Naive B cell (primary cell): ENCODE measurements at regions not wholly inside any gene's neighbourhood (a gene's known extent, or its start where the extent isn't known, plus 50 kb on each side); places are given as distances from the start of the nearest gene placed in this dataset.

ENCODE experiments used
- ATAC-seq, 2 donors: fragments of 150-1000 bp; cut with Tn5 transposase; 2 replicates each; pipeline ENCODE4 v1.10.0; 2021; ENCODE audit warnings: low read depth in 2 of 2, mild to moderate bottlenecking in 2 of 2, moderate library complexity in 2 of 2
- DNase-seq: peaks from one replicate; pipeline ENCODE4 v3.0.0; 2022
- H3K27ac Mint-ChIP-seq, 6 donors: one replicate each; pipeline ENCODE4 v1.8.0; 2020 to 2022; ENCODE audit warnings: mild to moderate bottlenecking in 6 of 6, mixed read lengths in 6 of 6, moderate library complexity in 5 of 6, inconsistent platforms in 2 of 6
- H3K27me3 Mint-ChIP-seq, 3 donors: one replicate each; pipeline ENCODE4 v1.8.0; 2021 to 2022; ENCODE audit warnings: mixed read lengths in 3 of 3, mild to moderate bottlenecking in 1 of 3
- H3K36me3 Mint-ChIP-seq, 2 donors: one replicate each; pipeline ENCODE4 v1.8.0; 2020 to 2022; ENCODE audit warnings: mixed read lengths in 2 of 2, inconsistent platforms in 1 of 2, mild to moderate bottlenecking in 1 of 2
- H3K4me1 Mint-ChIP-seq, 3 donors: one replicate each; pipeline ENCODE4 v1.8.0; 2020 to 2022; ENCODE audit warnings: mixed read lengths in 3 of 3, inconsistent platforms in 1 of 3, mild to moderate bottlenecking in 1 of 3, moderate library complexity in 1 of 3
- H3K4me3 Mint-ChIP-seq, 8 donors: one replicate each; pipeline ENCODE4 v1.8.0; 2020 to 2022; ENCODE audit warnings: mild to moderate bottlenecking in 8 of 8, mixed read lengths in 8 of 8, moderate library complexity in 8 of 8, inconsistent platforms in 2 of 8
- H3K9me3 Mint-ChIP-seq, 7 donors: one replicate each; pipeline ENCODE4 v1.8.0; 2020 to 2022; ENCODE audit warnings: mixed read lengths in 7 of 7, mild to moderate bottlenecking in 5 of 7, inconsistent platforms in 2 of 7, moderate library complexity in 1 of 7

DNA sequence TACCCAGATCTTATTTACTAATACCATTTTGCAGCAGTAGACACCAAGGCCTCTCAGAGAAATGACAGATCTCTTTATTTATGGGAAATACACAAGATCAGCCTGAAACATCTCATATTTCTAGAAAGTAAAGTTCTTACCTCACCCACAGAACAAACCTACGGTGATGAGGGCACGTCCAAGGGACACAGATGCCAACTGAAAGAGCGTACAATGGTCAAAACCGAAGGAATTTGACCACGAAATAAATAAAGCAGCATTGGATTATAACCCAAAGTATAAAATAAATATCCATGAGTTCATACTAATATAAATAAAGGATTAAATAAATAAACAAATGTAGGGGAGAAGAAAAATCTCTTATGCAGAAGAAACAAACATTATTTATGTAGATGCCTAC is 747.0 kb downstream of the TNS3 start:
- no peak for DNase-seq
- ATAC-seq, result no peak
- no peak overlapping the region for H3K4me3 Mint-ChIP-seq
- no peaks in the 10 kb centered on the region for H3K4me1 Mint-ChIP-seq
- peaks cover 0 to 9% (median 0%) of the 10 kb centered on the region in 7 donors for H3K9me3 Mint-ChIP-seq
- peaks cover 0 to 6% (median 0%) of the 10 kb centered on the region in 3 donors for H3K27me3 Mint-ChIP-seq
- no peak overlapping the region for H3K27ac Mint-ChIP-seq
- no peaks in the 10 kb centered on the region for H3K36me3 Mint-ChIP-seq

DNA sequence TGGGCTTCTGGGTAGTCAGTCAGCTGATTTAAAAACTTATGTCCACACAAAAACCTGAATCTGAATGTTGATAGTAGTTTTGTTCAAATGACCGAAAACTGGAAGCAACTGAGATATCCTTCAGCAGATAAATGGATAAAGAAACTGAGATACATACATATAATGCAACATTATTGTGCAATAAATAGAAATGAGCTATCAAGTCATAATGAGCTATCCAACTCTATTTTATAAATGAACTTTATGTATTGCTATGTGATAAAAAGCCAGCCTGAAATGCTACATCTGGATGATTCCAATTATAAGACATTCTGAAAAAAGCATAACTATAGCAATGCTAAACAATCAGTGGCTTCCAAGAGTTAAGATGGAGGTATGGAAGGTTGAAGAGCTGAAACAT is 748.7 kb downstream of the TNS3 start:
- ATAC-seq (no peak), DNase-seq (no peak)
- no peak overlapping the region for H3K27ac Mint-ChIP-seq
- no peak overlapping the region for H3K4me3 Mint-ChIP-seq
- H3K36me3 Mint-ChIP-seq, result no peaks in the 10 kb centered on the region
- H3K9me3 Mint-ChIP-seq, result peaks cover 0 to 16% (median 1%) of the 10 kb centered on the region in 7 donors
- H3K4me1 Mint-ChIP-seq, result no peaks in the 10 kb centered on the region
- peaks cover 0 to 8% (median 0%) of the 10 kb centered on the region in 3 donors for H3K27me3 Mint-ChIP-seq

DNA sequence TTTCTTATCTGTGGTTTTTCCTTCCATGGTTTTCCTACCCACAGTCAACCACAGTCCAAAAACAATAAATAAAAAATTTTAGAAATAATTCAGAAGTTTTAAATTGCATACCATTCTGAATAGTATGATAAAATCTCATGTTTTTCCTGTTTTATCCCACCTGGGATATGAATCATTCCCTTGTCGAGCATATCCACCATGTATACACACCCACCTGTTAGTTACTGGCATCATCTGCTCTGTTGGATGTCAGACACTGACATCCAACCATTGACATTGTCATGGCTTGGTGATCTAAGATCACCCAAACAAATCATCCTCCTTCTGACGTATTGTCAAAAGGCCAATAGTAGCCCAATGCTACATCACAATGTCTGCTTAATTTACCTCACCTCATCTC is 749.8 kb downstream of the TNS3 start:
- DNase-seq, result no peak
- peaks cover 0 to 8% (median 0%) of the 10 kb centered on the region in 3 donors for H3K27me3 Mint-ChIP-seq
- no peak for ATAC-seq
- no peak overlapping the region for H3K4me3 Mint-ChIP-seq
- H3K36me3 Mint-ChIP-seq, result peaks cover 0 to 5% of the 10 kb centered on the region in 2 donors
- no peak overlapping the region for H3K27ac Mint-ChIP-seq
- H3K9me3 Mint-ChIP-seq, result peaks cover 1 to 21% (median 4%) of the 10 kb centered on the region in 7 donors
- H3K4me1 Mint-ChIP-seq, result no peaks in the 10 kb centered on the region

DNA sequence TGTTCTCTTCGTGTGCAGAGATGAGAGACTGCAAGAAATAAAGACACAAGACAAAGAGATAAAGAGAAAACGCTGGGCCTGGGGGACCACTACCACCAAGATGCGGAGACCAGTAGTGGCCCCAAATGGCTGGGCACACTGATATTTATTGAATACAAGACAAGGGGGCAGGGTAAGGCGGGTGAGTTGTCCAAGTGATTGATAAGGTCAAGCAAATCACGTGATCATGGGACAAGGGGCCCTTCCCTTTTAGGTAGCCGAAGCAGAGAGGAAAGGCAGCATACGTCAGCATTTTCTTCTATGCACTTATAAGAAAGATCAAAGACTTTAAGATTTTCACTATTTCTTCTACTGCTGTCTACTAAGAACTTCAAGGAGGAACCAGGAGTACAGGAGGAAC is 762.1 kb downstream of the TNS3 start:
- H3K4me3 Mint-ChIP-seq, result no peak overlapping the region
- ATAC-seq, result no peak
- no peak overlapping the region for H3K27ac Mint-ChIP-seq
- H3K4me1 Mint-ChIP-seq, result no peaks in the 10 kb centered on the region
- no peaks in the 10 kb centered on the region for H3K36me3 Mint-ChIP-seq
- peaks cover 2 to 31% (median 16%) of the 10 kb centered on the region in 7 donors for H3K9me3 Mint-ChIP-seq
- no peaks in the 10 kb centered on the region for H3K27me3 Mint-ChIP-seq
- no peak for DNase-seq

DNA sequence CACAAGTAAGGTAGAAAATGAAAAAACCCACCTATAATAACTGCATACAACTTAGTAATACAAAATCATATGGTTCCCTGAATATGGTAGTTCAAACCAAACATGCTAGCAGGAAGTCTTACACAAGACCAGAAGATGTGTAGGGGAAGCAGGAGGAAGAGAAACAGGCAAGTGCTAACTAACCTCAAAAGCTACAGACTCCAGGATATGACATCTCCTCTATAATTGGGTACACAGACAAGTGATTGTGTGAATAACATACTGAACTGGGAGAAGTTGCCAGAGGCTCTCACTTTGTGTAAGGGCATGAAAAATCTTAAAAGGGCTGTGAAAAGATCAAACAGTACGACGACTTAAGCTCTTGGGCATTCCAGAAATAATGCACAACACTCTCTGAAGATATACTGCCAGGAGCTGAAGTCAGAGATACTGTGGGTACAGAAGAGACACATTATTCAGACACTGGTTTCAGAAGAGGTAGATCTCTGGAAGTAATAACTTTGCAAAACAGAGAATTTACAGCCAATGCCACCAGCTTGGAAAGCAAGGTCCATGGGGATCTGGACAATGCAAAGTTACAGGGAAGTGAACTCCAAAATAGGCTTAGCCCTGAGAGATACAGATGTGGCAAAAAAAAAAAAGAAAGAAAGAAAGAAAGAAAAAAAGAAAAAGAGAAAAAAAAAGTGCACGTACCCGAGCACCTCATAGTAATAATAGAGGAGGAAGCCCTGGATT is 767.2 kb downstream of the TNS3 start:
- ATAC-seq (no peak), DNase-seq (no peak)
- Mint-ChIP-seq H3K9me3 (peaks cover 3 to 23% (median 10%) of the 10 kb centered on the region in 7 donors), H3K4me1 (no peaks in the 10 kb centered on the region), H3K4me3 (no peak overlapping the region), H3K36me3 (no peaks in the 10 kb centered on the region), H3K27ac (no peak overlapping the region), H3K27me3 (no peaks in the 10 kb centered on the region)

DNA sequence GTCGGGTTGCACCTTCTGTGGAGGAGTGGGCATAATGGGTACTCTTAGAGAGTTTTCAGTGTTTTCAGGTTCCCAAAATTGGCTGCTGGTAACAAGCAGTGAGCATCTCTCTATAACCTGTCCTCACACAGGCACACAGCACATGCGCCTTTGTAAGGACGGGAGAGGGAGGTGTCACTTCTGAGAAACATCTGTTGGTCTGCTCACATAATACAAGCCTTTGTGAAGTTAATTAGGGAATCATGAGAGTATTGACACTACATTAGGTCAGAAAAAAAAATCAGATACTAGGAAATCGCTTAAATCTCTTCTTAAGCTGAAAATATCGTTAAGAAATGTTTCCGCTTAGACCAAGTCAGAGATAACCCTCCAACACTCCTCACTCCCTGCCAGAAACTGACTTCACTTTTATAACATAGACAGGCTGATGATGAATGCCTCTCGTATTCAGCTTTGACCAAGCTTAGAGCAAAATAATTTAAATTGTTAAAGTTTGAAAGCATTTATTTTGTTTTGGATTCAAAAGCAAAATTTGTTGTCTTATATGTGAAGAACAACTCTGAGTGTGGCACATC is 769.7 kb downstream of the TNS3 start:
- Mint-ChIP-seq H3K4me3 (no peak overlapping the region), H3K9me3 (peaks cover 3 to 21% (median 14%) of the 10 kb centered on the region in 7 donors), H3K36me3 (no peaks in the 10 kb centered on the region), H3K27me3 (peaks cover 0 to under 1% (median 0%) of the 10 kb centered on the region in 3 donors), H3K27ac (no peak overlapping the region), H3K4me1 (no peaks in the 10 kb centered on the region)
- no peak for ATAC-seq
- DNase-seq, result no peak

DNA sequence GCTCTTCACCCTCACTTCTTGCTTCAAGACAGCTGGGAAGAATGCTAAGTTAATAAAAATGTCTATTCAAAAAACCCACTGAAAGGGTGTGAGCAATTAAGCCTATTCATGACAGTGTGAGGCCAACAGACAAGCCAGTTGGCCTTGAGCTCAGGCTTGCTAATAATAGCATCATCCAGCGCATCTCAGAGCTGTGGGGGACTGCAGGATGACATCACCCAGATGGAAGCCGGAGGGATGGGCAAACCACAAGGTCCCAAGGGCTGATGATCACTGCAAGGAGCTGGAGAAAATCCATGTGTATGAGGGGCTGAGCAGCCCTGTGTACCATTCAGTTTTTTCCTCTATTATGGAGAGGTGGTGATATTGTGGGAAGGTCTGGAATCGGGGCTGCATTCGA is 770.4 kb downstream of the TNS3 start:
- Mint-ChIP-seq H3K9me3 (peaks cover 0 to 14% (median 8%) of the 10 kb centered on the region in 7 donors), H3K4me1 (no peaks in the 10 kb centered on the region), H3K27ac (no peak overlapping the region), H3K4me3 (no peak overlapping the region), H3K27me3 (peaks cover 0 to 6% (median 0%) of the 10 kb centered on the region in 3 donors), H3K36me3 (no peaks in the 10 kb centered on the region)
- ATAC-seq (no peak), DNase-seq (no peak)

DNA sequence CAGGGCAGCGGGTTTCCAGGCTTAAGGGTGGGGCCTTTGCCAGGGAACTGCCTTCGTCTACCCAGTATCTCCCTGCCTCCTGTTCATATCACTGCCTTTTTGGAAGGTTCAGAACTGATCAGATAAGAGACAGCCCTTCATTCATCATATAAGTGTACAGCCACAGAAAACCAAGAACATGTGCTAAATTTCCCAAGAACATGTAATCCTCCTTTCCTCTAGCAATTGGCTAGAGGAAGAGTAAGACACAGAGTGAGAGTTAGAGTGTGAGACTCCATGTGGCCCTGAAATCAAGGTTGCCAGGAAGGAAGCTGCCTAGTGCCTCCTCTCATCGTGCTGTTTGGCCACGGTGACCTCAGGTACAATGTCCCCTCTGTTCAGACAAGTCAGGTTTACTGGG is 770.9 kb downstream of the TNS3 start:
- ATAC-seq, result no peak
- Mint-ChIP-seq H3K4me3 (no peak overlapping the region), H3K27me3 (peaks cover 0 to 6% (median 0%) of the 10 kb centered on the region in 3 donors), H3K9me3 (peaks cover 0 to 12% (median 3%) of the 10 kb centered on the region in 7 donors), H3K27ac (no peak overlapping the region), H3K4me1 (no peaks in the 10 kb centered on the region), H3K36me3 (no peaks in the 10 kb centered on the region)
- DNase-seq, result no peak

DNA sequence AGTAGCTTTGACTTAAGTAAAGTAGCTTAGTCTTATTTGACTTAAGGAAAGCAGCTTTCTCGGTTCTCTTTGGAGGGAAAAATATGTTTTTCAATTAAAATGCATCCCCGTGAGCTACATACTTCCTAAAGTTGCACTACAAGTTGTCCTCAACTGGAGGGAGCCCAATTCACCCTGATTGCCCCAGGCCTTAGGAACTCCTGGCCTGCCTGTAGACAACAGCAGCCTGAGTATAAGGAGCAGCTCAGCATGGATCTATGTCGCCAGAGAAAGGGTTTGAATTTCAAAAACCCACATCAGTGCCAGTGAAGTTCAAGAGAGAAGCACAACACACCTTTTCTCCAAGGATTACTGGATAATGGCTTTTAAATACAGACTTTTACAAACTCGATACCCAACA is 772.0 kb downstream of the TNS3 start:
- peaks cover 0 to 12% (median 4%) of the 10 kb centered on the region in 7 donors for H3K9me3 Mint-ChIP-seq
- no peaks in the 10 kb centered on the region for H3K36me3 Mint-ChIP-seq
- no peaks in the 10 kb centered on the region for H3K4me1 Mint-ChIP-seq
- H3K27ac Mint-ChIP-seq, result no peak overlapping the region
- DNase-seq (no peak), ATAC-seq (no peak)
- peaks cover 0 to 11% (median 0%) of the 10 kb centered on the region in 3 donors for H3K27me3 Mint-ChIP-seq
- no peak overlapping the region for H3K4me3 Mint-ChIP-seq

DNA sequence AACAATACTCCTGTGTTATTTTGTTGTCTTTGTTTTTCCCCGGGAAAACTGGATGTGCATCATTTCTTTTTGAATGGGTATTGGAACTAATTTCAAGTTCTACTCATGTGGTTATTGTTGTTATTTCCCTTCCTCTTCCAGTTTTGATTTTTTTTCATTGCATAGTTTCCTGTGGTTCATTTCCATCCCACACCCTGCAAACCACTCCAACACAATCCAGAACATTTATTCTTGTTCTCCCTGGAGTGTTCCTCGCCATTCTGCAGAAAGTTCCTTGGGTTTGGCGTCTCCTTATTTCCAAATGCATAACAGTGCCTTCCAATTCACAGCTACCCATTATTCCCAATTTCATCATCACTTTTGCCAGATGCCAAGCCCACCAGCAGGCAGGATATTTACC is 775.1 kb downstream of the TNS3 start:
- Mint-ChIP-seq H3K9me3 (peaks cover 3 to 12% (median 7%) of the 10 kb centered on the region in 7 donors), H3K36me3 (no peaks in the 10 kb centered on the region), H3K4me1 (no peaks in the 10 kb centered on the region), H3K27me3 (peaks cover 0 to 15% (median 0%) of the 10 kb centered on the region in 3 donors), H3K4me3 (no peak overlapping the region), H3K27ac (no peak overlapping the region)
- no peak for DNase-seq
- no peak for ATAC-seq

DNA sequence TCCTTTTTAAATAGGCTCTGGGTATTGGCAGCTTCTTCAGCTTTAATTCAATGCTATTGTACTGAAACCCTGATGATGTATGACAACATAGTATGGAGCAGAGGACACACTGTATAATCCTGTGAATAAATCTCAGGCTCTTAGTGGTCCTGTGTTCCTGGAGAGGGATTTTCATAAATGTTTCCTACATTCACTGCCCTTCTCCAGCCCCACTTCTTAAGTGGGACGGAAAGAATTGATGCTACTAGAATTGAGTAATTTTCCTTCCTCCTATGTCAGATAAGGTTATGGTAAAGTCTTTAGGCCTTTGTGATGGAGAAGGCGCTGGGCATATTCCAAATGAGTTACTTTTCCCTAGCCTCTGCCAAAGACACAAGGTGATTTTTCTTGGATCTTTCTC is 779.4 kb downstream of the TNS3 start:
- no peak overlapping the region for H3K27ac Mint-ChIP-seq
- peaks cover 3 to 12% (median 9%) of the 10 kb centered on the region in 7 donors for H3K9me3 Mint-ChIP-seq
- no peak for ATAC-seq

DNA sequence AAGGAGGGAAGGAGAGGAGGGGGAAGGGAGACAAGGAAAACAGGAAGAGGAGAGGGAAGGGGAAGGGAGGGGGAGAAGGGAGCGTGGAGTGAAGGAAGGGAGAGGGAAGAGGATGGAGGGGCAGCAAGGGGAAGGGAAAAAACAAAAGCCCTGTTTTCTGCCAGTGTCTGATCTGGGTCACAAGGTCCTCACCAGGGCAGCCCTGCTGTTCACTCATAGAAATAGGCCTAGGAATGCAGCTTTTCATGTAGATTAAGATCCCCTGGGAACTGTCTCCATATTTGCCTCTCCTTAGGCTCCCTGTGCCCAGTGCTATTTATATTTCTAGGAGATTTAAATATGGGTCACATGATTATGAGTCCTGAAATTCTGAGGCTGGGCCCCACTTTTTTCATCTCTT is 790.7 kb downstream of the TNS3 start:
- Mint-ChIP-seq H3K4me1 (no peaks in the 10 kb centered on the region), H3K9me3 (peaks cover 0 to 9% (median 0%) of the 10 kb centered on the region in 7 donors), H3K4me3 (no peak overlapping the region), H3K27me3 (peaks cover 0 to 8% (median 0%) of the 10 kb centered on the region in 3 donors), H3K27ac (no peak overlapping the region), H3K36me3 (no peaks in the 10 kb centered on the region)
- no peak for DNase-seq
- no peak for ATAC-seq

More for the DNA sequence above, 779.4 kb downstream of the TNS3 start:
- no peaks in the 10 kb centered on the region for H3K36me3 Mint-ChIP-seq
- DNase-seq, result no peak
- peaks cover 0 to 15% (median 0%) of the 10 kb centered on the region in 3 donors for H3K27me3 Mint-ChIP-seq
- no peak overlapping the region for H3K4me3 Mint-ChIP-seq
- H3K4me1 Mint-ChIP-seq, result no peaks in the 10 kb centered on the region

DNA sequence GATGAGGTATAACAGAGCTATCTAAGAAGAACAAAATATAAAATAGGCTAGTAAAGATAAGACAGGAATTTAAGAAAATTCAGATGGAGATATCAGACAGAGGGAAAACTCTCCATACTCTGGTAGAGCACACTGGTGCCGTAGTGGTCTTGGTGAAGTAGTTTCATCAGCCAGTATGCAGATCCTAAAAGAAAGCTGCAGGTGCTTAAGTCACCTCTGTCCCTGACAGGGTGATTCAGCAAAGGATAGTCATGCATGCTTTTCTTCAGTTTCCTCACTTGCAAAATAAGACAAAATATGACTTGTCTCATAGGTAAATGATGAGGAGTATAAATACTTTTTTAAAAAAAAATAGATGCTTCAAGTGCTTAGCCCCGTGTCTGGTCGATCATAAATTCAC is 794.9 kb downstream of the TNS3 start:
- Mint-ChIP-seq H3K27me3 (peaks cover 0 to 8% (median 0%) of the 10 kb centered on the region in 3 donors), H3K27ac (no peak overlapping the region), H3K36me3 (no peaks in the 10 kb centered on the region), H3K4me1 (no peaks in the 10 kb centered on the region), H3K4me3 (no peak overlapping the region), H3K9me3 (peaks cover 0 to 10% (median 2%) of the 10 kb centered on the region in 7 donors)
- DNase-seq (no peak), ATAC-seq (no peak)

DNA sequence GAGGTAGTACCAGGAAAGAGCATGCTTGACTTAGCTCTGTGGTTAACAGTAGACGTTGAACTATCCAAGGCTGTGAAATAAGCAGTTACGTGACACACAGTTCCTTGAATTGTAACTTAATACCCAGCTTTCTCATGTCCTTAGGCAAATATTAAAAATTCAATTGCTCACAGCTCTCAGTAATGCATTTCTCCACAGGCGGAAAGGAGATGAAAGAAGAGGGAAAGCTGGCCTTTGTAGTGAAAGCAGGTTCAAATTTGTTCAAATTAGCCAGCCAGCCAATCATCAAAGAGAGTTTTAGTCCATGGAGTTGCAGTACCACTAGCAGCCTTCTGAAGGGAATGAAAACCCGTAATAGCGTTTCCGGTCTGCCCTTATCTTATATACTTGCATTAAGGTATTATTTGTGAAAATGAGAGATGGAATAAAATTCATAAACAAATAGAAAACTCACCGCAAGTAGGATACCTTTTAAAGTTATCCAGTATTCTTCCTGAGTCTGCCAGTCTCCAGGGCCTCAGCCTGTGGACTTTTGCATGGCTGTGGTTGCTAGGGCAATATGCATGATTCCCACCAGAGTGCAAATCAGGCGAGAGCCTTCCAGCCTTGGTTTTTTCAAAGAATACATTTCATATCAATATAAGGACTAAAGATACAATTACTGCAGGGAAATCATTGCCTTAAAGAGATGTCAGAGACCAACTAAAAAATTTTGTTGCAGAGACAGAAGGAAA is 795.5 kb downstream of the TNS3 start:
- no peak overlapping the region for H3K4me3 Mint-ChIP-seq
- ATAC-seq, result no peak
- H3K4me1 Mint-ChIP-seq, result no peaks in the 10 kb centered on the region
- DNase-seq, result no peak
- peaks cover 0 to 10% (median 4%) of the 10 kb centered on the region in 7 donors for H3K9me3 Mint-ChIP-seq
- H3K27me3 Mint-ChIP-seq, result peaks cover 0 to 12% (median 0%) of the 10 kb centered on the region in 3 donors
- H3K36me3 Mint-ChIP-seq, result no peaks in the 10 kb centered on the region
- no peak overlapping the region for H3K27ac Mint-ChIP-seq
